Adrenal gland (tissue), 9 donors: ENCODE measurements at regions not wholly inside any gene's neighbourhood (a gene's known extent, or its start where the extent isn't known, plus 50 kb on each side); places are given as distances from the start of the nearest gene placed in this dataset.

Experiments used
- DNase-seq, 7 donors: peaks; one replicate each; pipeline ENCODE4 v3.0.0-alpha.2; 2019 to 2020
- H3K27ac ChIP-seq, 5 donors: fragments of 200-600 bp; sonication (generic) in 4 of 5; 1 replicate in 3 of 5; 2 replicates in 2 of 5; pipeline versions ENCODE4 v1.5.1 to v1.8.0; 2016 to 2020; ENCODE audit warnings: mild to moderate bottlenecking in 1 of 5
- H3K27me3 ChIP-seq: fragments of 200-600 bp; 2 replicates; pipeline ENCODE4 v1.8.0; 2021
- H3K36me3 ChIP-seq, 2 donors: fragments of 200-600 bp; replicated peaks in 1 of 2; 1 replicate in 1 of 2; 2 replicates in 1 of 2; pipeline versions ENCODE4 v1.5.1 to v1.8.0; 2018 to 2022
- H3K4me1 ChIP-seq, 2 donors: fragments of 200-600 bp; replicated peaks in 1 of 2; 1 replicate in 1 of 2; 2 replicates in 1 of 2; pipeline versions ENCODE4 v1.5.1 to v1.8.0; 2018 to 2021
- H3K4me3 ChIP-seq, 4 donors: fragments of 200-600 bp; sonication (generic) in 3 of 4; one replicate each; pipeline ENCODE4 v1.5.1; 2016 to 2018
- H3K9me3 ChIP-seq, 3 donors: fragments of 200-600 bp; sonication (generic) in 1 of 3; replicated peaks in 1 of 3; 1 replicate in 2 of 3; 2 replicates in 1 of 3; pipeline versions ENCODE4 v1.5.1 to v1.8.0; 2016 to 2021
- CTCF ChIP-seq, 6 experiments: fragments of 450-650 bp in 4 of 6; fragments of 200-600 bp in 2 of 6; sonication (generic) in 1 of 6; IDR thresholded peaks; 1 replicate in 5 of 6; 2 replicates in 1 of 6; pipeline versions ENCODE4 v1.5.1 to v1.8.0; 2016 to 2021; ENCODE audit warnings: antibody characterized with exemption in 6 of 6, mild to moderate bottlenecking in 2 of 6, moderate library complexity in 1 of 6
- POLR2A ChIP-seq, 2 donors: fragments of 450-650 bp; IDR thresholded peaks; one replicate each; pipeline ENCODE4 v1.6.1; 2017; ENCODE audit warnings: antibody characterized with exemption in 2 of 2, mild to moderate bottlenecking in 2 of 2, moderate library complexity in 1 of 2
- WGBS, 4 donors: extraction: QIAGEN DNeasy Blood & Tissue Kit in 2 of 4; methylation state at CpG; one replicate each; pipeline versions ENCODE4 v1.1.5 to v1.1.7; 2013 to 2017; 5-methylcytosine and 5-hydroxymethylcytosine counted together
- intact Hi-C, 2 donors: fragments of 100-400 bp; cut with DNase I; formaldehyde crosslinking; loops; one replicate each; pipeline versions ENCODE4 v1.14.1 to v1.15.0; 2022 to 2023
- donor health status: healthy with polysubstance abuse.
- donor health status: Bipolar disorder and iron deficiency.
- donor health status: DM: yes; HTN: yes; CAD: no.
- donor health status: DM: no; HTN: no; CAD: no.
- donor health status: DM: no; HTN: no; CAD: no.

DNA sequence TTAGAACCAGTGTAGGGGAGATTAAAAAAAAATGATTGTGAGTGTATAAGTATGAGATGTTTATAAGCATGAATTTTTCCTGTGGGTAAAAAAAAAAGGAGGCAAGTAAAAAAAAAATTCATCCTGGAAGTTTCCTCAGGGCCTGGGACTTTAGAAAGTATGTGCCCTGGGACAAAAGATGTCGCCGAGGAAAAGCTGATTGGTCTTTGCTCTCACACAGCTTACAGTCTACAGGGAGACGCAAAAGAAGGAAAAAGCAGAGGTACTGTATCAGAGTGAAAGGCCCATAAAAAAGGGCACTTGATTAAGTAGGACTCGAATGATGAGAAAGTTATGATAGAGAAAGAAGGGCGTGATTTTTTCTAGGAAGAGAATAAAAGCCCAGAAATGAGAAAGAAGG lies 501.4 kb upstream of the MEF2C start:
- no peaks in the 10 kb centered on the region for H3K9me3 ChIP-seq
- H3K4me3 ChIP-seq: no peak overlapping the region
- no peaks in the 10 kb centered on the region for H3K36me3 ChIP-seq
- no peak for TF ChIP-seq POLR2A (IDR thresholded peaks at IDR 0.05)
- TF ChIP-seq CTCF (IDR thresholded peaks at IDR 0.05): no peak
- DNase-seq: no peak
- intact Hi-C loops: no loop called here
- H3K27ac ChIP-seq: no peak overlapping the region
- 82 to 87% (median 84%) methylated on average over 5 of the region's 5 CpGs for WGBS, 4 donors
- H3K4me1 ChIP-seq: no peaks in the 10 kb centered on the region
- H3K27me3 ChIP-seq: no peaks in the 10 kb centered on the region

- Histone ChIP-seq H3K27me3 (no peaks in the 10 kb centered on the region), H3K27ac (no peak overlapping the region), H3K9me3 (no peaks in the 10 kb centered on the region), H3K36me3 (no peaks in the 10 kb centered on the region), H3K4me1 (no peaks in the 10 kb centered on the region), H3K4me3 (no peak overlapping the region)
- no peak for DNase-seq
- TF ChIP-seq CTCF (IDR thresholded peaks at IDR 0.05) (no peak), POLR2A (IDR thresholded peaks at IDR 0.05) (no peak)
- intact Hi-C loops: no loop called here
Observed at GRCh38 chr5:89380635-89381034, 497.7 kb upstream of the MEF2C start.

DNA sequence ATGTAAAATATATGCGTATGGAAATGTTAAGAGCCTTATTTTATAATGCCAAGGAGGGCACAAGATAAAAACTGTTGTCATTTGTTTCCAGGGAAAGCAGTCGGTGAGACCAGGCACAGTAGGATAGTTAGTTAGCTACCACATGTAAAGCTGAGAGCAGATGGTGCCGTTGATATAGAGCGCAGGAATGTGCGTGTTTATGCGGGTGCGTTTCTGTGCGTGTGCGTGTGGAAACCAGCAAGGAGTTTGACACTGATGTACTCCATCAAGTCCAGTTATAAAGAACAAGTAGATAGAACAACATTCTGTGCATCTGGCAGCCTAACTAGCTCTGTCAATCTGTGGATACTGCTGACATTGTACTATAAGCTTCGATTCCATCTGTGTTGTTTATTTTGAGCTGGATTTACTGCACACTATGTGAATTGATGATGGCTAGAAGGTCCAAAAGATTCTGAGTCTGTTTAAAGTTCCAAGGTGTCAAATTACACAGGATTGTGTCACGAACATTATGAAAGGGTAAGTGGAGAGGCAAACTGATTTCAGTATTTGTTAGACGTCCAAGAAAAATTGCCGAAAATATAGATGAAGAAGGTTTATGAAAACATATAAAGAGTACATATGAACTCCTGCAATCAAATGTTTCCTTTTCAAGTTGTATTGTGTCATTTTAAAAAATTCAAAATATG lies 494.9 kb upstream of the MEF2C start:
- TF ChIP-seq POLR2A (IDR thresholded peaks at IDR 0.05) (no peak), CTCF (IDR thresholded peaks at IDR 0.05) (no peak)
- Histone ChIP-seq H3K27ac (no peak overlapping the region), H3K4me1 (no peaks in the 10 kb centered on the region), H3K36me3 (no peaks in the 10 kb centered on the region), H3K9me3 (no peaks in the 10 kb centered on the region), H3K27me3 (no peaks in the 10 kb centered on the region), H3K4me3 (no peak overlapping the region)
- DNase-seq: no peak
- WGBS, 4 donors: 70 to 78% (median 72%) methylated on average over 13 of the region's 13 CpGs
- intact Hi-C loops: no loop called here

DNA sequence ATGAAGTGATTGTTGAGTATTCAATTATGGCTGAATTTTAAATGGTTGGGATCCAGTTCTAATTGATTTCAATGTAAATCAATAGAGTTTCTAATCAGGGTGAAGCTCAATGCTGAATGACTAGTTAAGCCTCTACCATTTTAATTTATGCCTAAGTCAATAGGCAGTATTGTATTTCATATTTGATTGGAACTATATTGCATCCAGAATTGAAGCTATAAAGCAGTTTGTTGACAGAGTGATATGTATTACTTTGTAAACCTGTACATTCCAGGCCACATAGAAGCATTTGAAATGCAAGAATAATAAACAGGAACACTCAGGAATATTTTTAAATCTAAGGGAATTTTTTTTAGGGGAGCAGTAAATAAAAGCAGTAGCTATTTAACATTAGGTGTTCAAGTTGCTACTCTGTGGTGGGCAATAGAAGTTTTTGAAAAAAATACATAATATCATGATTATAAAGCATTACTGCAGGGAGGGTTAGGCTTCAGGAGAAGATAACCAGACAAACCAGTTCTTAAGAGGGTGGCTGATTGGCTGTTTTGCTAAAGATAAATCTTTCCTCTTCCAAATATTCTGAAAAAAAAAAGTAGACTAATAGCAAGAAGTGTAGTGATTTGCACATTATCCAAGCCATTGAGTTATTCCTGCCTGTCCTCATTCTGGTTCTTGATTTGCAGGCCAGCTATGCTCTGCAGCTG lies 492.0 kb upstream of the MEF2C start:
- intact Hi-C loops: no loop called here
- H3K36me3 ChIP-seq: no peaks in the 10 kb centered on the region
- no peaks in the 10 kb centered on the region for H3K9me3 ChIP-seq
- H3K27me3 ChIP-seq: no peaks in the 10 kb centered on the region
- H3K4me1 ChIP-seq: no peaks in the 10 kb centered on the region
- no peak for TF ChIP-seq POLR2A (IDR thresholded peaks at IDR 0.05)
- no peak for TF ChIP-seq CTCF (IDR thresholded peaks at IDR 0.05)
- H3K27ac ChIP-seq: no peak overlapping the region
- DNase-seq: no peak
- H3K4me3 ChIP-seq: no peak overlapping the region
